ENCODE measurements at regions not wholly inside any gene's neighbourhood (a gene's known extent, or its start where the extent isn't known, plus 50 kb on each side); places are given as distances from the start of the nearest gene placed in this dataset.

GRCh38 chrX:25667681-25668080 lies 470.5 kb upstream of the MAGEB18 start:
- TF ChIP-seq CTCF (IDR thresholded peaks at IDR 0.05; ENCODE audit: low read depth, low read length) = no peak
- Histone ChIP-seq H3K4me3 (ENCODE audit: low read depth, low read length) (no peak overlapping the region), H3K4me1 (no peaks in the 10 kb centered on the region), H3K9me3 (no peaks in the 10 kb centered on the region), H3K27me3 (no peaks in the 10 kb centered on the region), H3K36me3 (no peaks in the 10 kb centered on the region)
- DNase-seq = no peak

- no peaks in the 10 kb centered on the region for H3K27me3 ChIP-seq
- no peak for TF ChIP-seq CTCF (IDR thresholded peaks at IDR 0.05; ENCODE audit: low read depth, low read length)
- no peaks in the 10 kb centered on the region for H3K4me1 ChIP-seq
Measured at GRCh38 chrX:25674776-25675175, 463.4 kb upstream of the MAGEB18 start.

GRCh38 chrX:25701876-25702275 lies 436.3 kb upstream of the MAGEB18 start:
- Histone ChIP-seq H3K9me3 (no peaks in the 10 kb centered on the region), H3K4me3 (ENCODE audit: low read depth, low read length) (no peak overlapping the region), H3K27me3 (no peaks in the 10 kb centered on the region), H3K36me3 (no peaks in the 10 kb centered on the region), H3K4me1 (no peaks in the 10 kb centered on the region)
- DNase-seq = no peak
- no peak for TF ChIP-seq CTCF (IDR thresholded peaks at IDR 0.05; ENCODE audit: low read depth, low read length)

More at GRCh38 chrX:25674776-25675175, 463.4 kb upstream of the MAGEB18 start:
- Histone ChIP-seq H3K4me3 (ENCODE audit: low read depth, low read length) (no peak overlapping the region), H3K9me3 (no peaks in the 10 kb centered on the region), H3K36me3 (no peaks in the 10 kb centered on the region)
- no peak for DNase-seq

- DNase-seq = no peak
- no peaks in the 10 kb centered on the region for H3K36me3 ChIP-seq
- H3K4me1 ChIP-seq = no peaks in the 10 kb centered on the region
- no peak overlapping the region for H3K4me3 ChIP-seq (ENCODE audit: low read depth, low read length)
- H3K9me3 ChIP-seq = no peaks in the 10 kb centered on the region
- no peak for TF ChIP-seq CTCF (IDR thresholded peaks at IDR 0.05; ENCODE audit: low read depth, low read length)
- H3K27me3 ChIP-seq = no peaks in the 10 kb centered on the region
Measured at GRCh38 chrX:25717122-25717521, 421.0 kb upstream of the MAGEB18 start.

- Histone ChIP-seq H3K4me1 (no peaks in the 10 kb centered on the region), H3K36me3 (no peaks in the 10 kb centered on the region), H3K4me3 (ENCODE audit: low read depth, low read length) (no peak overlapping the region), H3K27me3 (no peaks in the 10 kb centered on the region), H3K9me3 (no peaks in the 10 kb centered on the region)
- DNase-seq = no peak
- peak; percentile 32 for TF ChIP-seq CTCF (IDR thresholded peaks at IDR 0.05; ENCODE audit: low read depth, low read length)
Measured at GRCh38 chrX:25721564-25721963, 416.6 kb upstream of the MAGEB18 start.

GRCh38 chrX:25726539-25726938 lies 411.6 kb upstream of the MAGEB18 start:
- H3K4me1 ChIP-seq = no peaks in the 10 kb centered on the region
- H3K27me3 ChIP-seq = no peaks in the 10 kb centered on the region
- no peak overlapping the region for H3K4me3 ChIP-seq (ENCODE audit: low read depth, low read length)
- DNase-seq = no peak
- no peaks in the 10 kb centered on the region for H3K36me3 ChIP-seq
- H3K9me3 ChIP-seq = no peaks in the 10 kb centered on the region
- TF ChIP-seq CTCF (IDR thresholded peaks at IDR 0.05; ENCODE audit: low read depth, low read length) = no peak
